Panc1 (cell line): ENCODE measurements at regions not wholly inside any gene's neighbourhood (a gene's known extent, or its start where the extent isn't known, plus 50 kb on each side); places are given as distances from the start of the nearest gene placed in this dataset.

Source experiments
- POLR2AphosphoS5 ChIP-seq: IDR thresholded peaks from 2 replicates; pipeline ENCODE4 v1.6.1; 2012; ENCODE audit warnings: mild to moderate bottlenecking, low read depth, low read length, moderate library complexity
- TF ChIP-seq, protein P1 (sequence below): fragments of 450-650 bp; IDR thresholded peaks from 2 replicates; pipeline ENCODE4 v1.5.1; 2017; ENCODE audit warnings: mild to moderate bottlenecking

DNA sequence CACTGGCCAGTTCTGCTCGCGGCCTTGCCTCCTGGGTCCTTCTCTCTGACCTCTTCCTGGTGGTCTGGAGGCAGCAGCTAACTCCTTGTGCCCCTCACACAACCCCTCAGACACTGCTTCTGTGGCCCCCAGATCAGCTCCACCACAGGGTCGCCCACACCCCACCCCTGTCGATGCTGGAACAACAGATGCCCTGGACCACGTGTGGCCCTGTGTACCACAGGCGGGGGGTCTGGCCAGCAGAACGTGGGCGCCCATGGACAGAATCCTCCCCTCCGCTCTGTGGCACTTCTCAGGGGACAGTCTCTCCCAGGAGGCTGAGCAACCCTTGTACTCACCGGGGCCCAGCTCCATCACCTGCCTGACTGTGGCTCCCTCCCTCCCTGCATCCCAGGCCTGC, 245.6 kb downstream of the NDUFA10 start:
- no peak for TF ChIP-seq POLR2AphosphoS5
- TF ChIP-seq, protein P1, sequence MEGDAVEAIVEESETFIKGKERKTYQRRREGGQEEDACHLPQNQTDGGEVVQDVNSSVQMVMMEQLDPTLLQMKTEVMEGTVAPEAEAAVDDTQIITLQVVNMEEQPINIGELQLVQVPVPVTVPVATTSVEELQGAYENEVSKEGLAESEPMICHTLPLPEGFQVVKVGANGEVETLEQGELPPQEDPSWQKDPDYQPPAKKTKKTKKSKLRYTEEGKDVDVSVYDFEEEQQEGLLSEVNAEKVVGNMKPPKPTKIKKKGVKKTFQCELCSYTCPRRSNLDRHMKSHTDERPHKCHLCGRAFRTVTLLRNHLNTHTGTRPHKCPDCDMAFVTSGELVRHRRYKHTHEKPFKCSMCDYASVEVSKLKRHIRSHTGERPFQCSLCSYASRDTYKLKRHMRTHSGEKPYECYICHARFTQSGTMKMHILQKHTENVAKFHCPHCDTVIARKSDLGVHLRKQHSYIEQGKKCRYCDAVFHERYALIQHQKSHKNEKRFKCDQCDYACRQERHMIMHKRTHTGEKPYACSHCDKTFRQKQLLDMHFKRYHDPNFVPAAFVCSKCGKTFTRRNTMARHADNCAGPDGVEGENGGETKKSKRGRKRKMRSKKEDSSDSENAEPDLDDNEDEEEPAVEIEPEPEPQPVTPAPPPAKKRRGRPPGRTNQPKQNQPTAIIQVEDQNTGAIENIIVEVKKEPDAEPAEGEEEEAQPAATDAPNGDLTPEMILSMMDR = no peak
